GM23338 (cell line): ENCODE measurements at regions not wholly inside any gene's neighbourhood (a gene's known extent, or its start where the extent isn't known, plus 50 kb on each side); places are given as distances from the start of the nearest gene placed in this dataset.

Experiments
- ATAC-seq: fragments of 200-7000 bp; cut with Tn5 transposase; 3 replicates; pipeline ENCODE4 v1.9.1; 2020
- DNase-seq: peaks from one replicate; pipeline ENCODE4 v3.0.0-alpha.2; 2015; ENCODE audit warnings: low spot score
- H2AFZ ChIP-seq: fragments of 200-600 bp; sonication (generic); 2 replicates; pipeline ENCODE4 v1.8.0; 2016; ENCODE audit warnings: antibody characterized with exemption, mild to moderate bottlenecking, moderate library complexity
- H3F3A ChIP-seq: fragments of 200-600 bp; sonication (generic); replicated peaks from 2 replicates; pipeline ENCODE4 v1.8.0; 2017; ENCODE audit warnings: antibody characterized with exemption, mixed run types, low read depth
- H3K27ac ChIP-seq: fragments of 200-600 bp; sonication (generic); 2 replicates; pipeline ENCODE4 v1.6.1; 2016; ENCODE audit warnings: low read depth
- H3K27me3 ChIP-seq: fragments of 200-600 bp; sonication (generic); 2 replicates; pipeline ENCODE4 v1.8.0; 2016; ENCODE audit warnings: mild to moderate bottlenecking, mixed run types, moderate library complexity; ENCODE audit not compliant: insufficient read depth
- H3K36me3 ChIP-seq: fragments of 200-600 bp; sonication (generic); 2 replicates; pipeline ENCODE4 v1.8.0; 2016; ENCODE audit warnings: mild to moderate bottlenecking; ENCODE audit not compliant: insufficient read depth
- H3K4me1 ChIP-seq: fragments of 200-600 bp; sonication (generic); 2 replicates; pipeline ENCODE4 v1.8.0; 2016; ENCODE audit warnings: mild to moderate bottlenecking, moderate library complexity; ENCODE audit not compliant: insufficient read depth
- H3K4me2 ChIP-seq: fragments of 200-600 bp; sonication (generic); 2 replicates; pipeline ENCODE4 v1.7.1; 2017; ENCODE audit warnings: mixed run types
- H3K4me3 ChIP-seq: fragments of 200-600 bp; sonication (generic); 2 replicates; pipeline ENCODE4 v1.6.1; 2016; ENCODE audit warnings: mixed run types
- H3K79me2 ChIP-seq: fragments of 200-600 bp; sonication (generic); replicated peaks from 2 replicates; pipeline ENCODE4 v1.8.0; 2017; ENCODE audit warnings: mild to moderate bottlenecking; ENCODE audit not compliant: insufficient read depth
- H3K9me2 ChIP-seq: fragments of 200-600 bp; sonication (generic); 2 replicates; pipeline ENCODE4 v1.8.0; 2017; ENCODE audit not compliant: insufficient read depth
- H4K20me1 ChIP-seq: fragments of 200-600 bp; sonication (generic); replicated peaks from 2 replicates; pipeline ENCODE4 v1.8.0; 2017; ENCODE audit warnings: mild to moderate bottlenecking; ENCODE audit not compliant: insufficient read depth
- H3K27ac Mint-ChIP-seq: 2 replicates; pipeline ENCODE4 v1.8.0; 2020; ENCODE audit warnings: inconsistent platforms, mild to moderate bottlenecking, moderate library complexity, mixed read lengths
- H3K27me3 Mint-ChIP-seq: 3 replicates; pipeline ENCODE4 v1.8.0; 2022; ENCODE audit warnings: low read depth, mild to moderate bottlenecking, moderate library complexity, mixed read lengths, inconsistent platforms; ENCODE audit not compliant: insufficient read depth, poor library complexity
- H3K36me3 Mint-ChIP-seq: 3 replicates; pipeline ENCODE4 v1.8.0; 2021; ENCODE audit warnings: low read depth, mild to moderate bottlenecking, inconsistent platforms, moderate library complexity, mixed read lengths
- H3K4me1 Mint-ChIP-seq: 3 replicates; pipeline ENCODE4 v1.8.0; 2020; ENCODE audit warnings: mild to moderate bottlenecking, inconsistent platforms, mixed read lengths
- H3K4me3 Mint-ChIP-seq: 3 replicates; pipeline ENCODE4 v1.8.0; 2021; ENCODE audit warnings: moderate library complexity, mild to moderate bottlenecking, inconsistent platforms, mixed read lengths
- H3K9me3 Mint-ChIP-seq: 3 replicates; pipeline ENCODE4 v1.8.0; 2020; ENCODE audit warnings: moderate library complexity, mild to moderate bottlenecking, inconsistent platforms, mixed read lengths
- CREB1 ChIP-seq: fragments of 250-450 bp; sonication (Bioruptor Pico); IDR thresholded peaks from 2 replicates; pipeline ENCODE4 v1.5.0; 2020; ENCODE audit warnings: low read depth, mild to moderate bottlenecking, moderate library complexity
- ETS1 ChIP-seq: IDR thresholded peaks from 2 replicates; pipeline ENCODE4 v1.6.1; 2016; ENCODE audit warnings: antibody characterized with exemption
- EZH2 ChIP-seq: fragments of 200-600 bp; sonication (generic); IDR thresholded peaks from one replicate; pipeline ENCODE4 v1.8.0; 2017; ENCODE audit warnings: antibody characterized with exemption, mild to moderate bottlenecking, low read depth; ENCODE audit not compliant: unreplicated experiment
- EZH2phosphoT487 ChIP-seq: fragments of 200-600 bp; sonication (generic); IDR thresholded peaks from one replicate; pipeline ENCODE4 v1.8.1; 2018; ENCODE audit warnings: antibody characterized with exemption; ENCODE audit not compliant: unreplicated experiment
- JUNB ChIP-seq: IDR thresholded peaks from one replicate; pipeline ENCODE4 v1.6.1; 2016; ENCODE audit warnings: antibody characterized with exemption; ENCODE audit not compliant: unreplicated experiment
- NANOG ChIP-seq: IDR thresholded peaks from 2 replicates; pipeline ENCODE4 v1.6.1; 2016; ENCODE audit warnings: antibody characterized with exemption, borderline replicate concordance
- POLR2AphosphoS5 ChIP-seq: IDR thresholded peaks from 2 replicates; pipeline ENCODE4 v1.6.1; 2016; ENCODE audit warnings: antibody characterized with exemption, low read depth
- REST ChIP-seq: IDR thresholded peaks from one replicate; pipeline ENCODE4 v1.6.1; 2018; ENCODE audit warnings: antibody characterized with exemption; ENCODE audit not compliant: unreplicated experiment
- STAT1 ChIP-seq: IDR thresholded peaks from one replicate; pipeline ENCODE4 v1.6.1; 2016; ENCODE audit warnings: antibody characterized with exemption; ENCODE audit not compliant: unreplicated experiment
- ZNF114 ChIP-seq: fragments of 250-450 bp; sonication (Bioruptor Pico); IDR thresholded peaks from 2 replicates; pipeline ENCODE4 v1.5.0; 2020; ENCODE audit warnings: mild to moderate bottlenecking, moderate library complexity
- ZNF331 ChIP-seq: fragments of 250-450 bp; sonication (Bioruptor Pico); IDR thresholded peaks from 2 replicates; pipeline ENCODE4 v1.5.0; 2020; ENCODE audit warnings: low read depth, mild to moderate bottlenecking, moderate library complexity
- TF ChIP-seq, protein P1 (sequence below), 2 experiments: fragments of 200-600 bp in 1 of 2; sonication (generic) in 1 of 2; conservative IDR thresholded peaks; 2 replicates each; pipeline versions ENCODE4 v1.5.1 to v1.6.1; 2016 to 2017; ENCODE audit warnings: antibody characterized with exemption in 2 of 2, low read depth in 2 of 2, mild to moderate bottlenecking in 2 of 2, moderate library complexity in 1 of 2

DNA sequence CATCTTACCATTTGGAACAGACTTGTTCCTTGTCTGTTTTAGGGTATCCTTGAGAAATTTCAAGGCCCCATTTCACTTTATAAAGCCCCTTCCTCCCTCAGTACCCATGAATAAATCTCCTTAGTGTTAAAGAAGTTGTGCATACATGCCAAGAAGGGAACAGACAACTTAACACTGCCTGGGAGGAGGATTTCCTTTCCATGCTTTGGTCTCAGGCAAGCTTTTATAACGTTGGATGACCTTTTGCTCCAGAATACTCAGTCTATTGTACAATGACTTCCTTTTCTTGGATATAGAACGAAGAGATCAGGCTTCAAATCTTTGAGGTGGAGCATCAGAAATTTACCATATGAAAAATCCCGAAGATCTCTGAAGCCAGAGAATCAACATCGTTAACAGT is 551.4 kb downstream of the PRKD1 start (continued):
- TF ChIP-seq REST (no peak), ZNF331 (CRISPR knock-in tag) (no peak), EZH2phosphoT487 (no peak)

- Histone ChIP-seq H3K79me2 (no peaks in the 10 kb centered on the region), H3K9me2 (no peaks in the 10 kb centered on the region), H3K4me3 (no peak overlapping the region), H3K27me3 (no peaks in the 10 kb centered on the region), H3K36me3 (no peaks in the 10 kb centered on the region), H3K4me1 (no peaks in the 10 kb centered on the region), H3F3A (no peaks in the 10 kb centered on the region), H3K27ac (no peak overlapping the region), H3K4me2 (no peak overlapping the region), H4K20me1 (no peaks in the 10 kb centered on the region), H2AFZ (no peak overlapping the region)
- no peak for TF ChIP-seq ZNF114 (CRISPR knock-in tag)
- no peak for TF ChIP-seq POLR2AphosphoS5
- TF ChIP-seq STAT1: no peak
- ATAC-seq: no peak
- H3K27ac Mint-ChIP-seq: no peak overlapping the region
- H3K4me3 Mint-ChIP-seq: no peak overlapping the region
- H3K9me3 Mint-ChIP-seq: no peaks in the 10 kb centered on the region
- H3K27me3 Mint-ChIP-seq: no peaks in the 10 kb centered on the region
- H3K36me3 Mint-ChIP-seq: no peaks in the 10 kb centered on the region
- DNase-seq: no peak
- H3K4me1 Mint-ChIP-seq: no peaks in the 10 kb centered on the region
Observed at GRCh38 chr14:29380826-29381225, 546.8 kb downstream of the PRKD1 start.

DNA sequence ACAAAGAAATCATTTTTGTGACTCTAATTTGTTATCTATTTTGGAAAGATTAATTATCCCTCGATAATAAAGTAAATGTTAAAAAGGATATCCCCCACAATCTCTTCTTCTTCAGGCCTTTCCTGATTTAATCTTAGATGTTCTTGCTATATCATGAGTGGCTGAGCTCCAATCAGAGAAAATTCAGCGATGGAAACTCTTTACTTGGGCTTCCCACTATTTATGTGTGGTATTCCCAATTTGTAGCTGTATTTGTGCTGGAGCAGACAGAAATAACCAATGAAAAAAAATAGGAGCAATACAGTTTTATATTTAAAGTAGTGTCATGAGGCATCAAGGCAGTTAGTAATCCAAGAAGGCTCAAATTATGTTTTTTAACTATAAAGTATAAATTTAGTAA is 539.1 kb downstream of the PRKD1 start:
- Histone ChIP-seq H3K4me2 (no peak overlapping the region), H2AFZ (no peak overlapping the region), H3K79me2 (no peaks in the 10 kb centered on the region), H3K9me2 (no peaks in the 10 kb centered on the region), H3K27me3 (no peaks in the 10 kb centered on the region), H3K36me3 (no peaks in the 10 kb centered on the region), H3K4me3 (no peak overlapping the region), H3K27ac (no peak overlapping the region), H4K20me1 (no peaks in the 10 kb centered on the region), H3K4me1 (no peaks in the 10 kb centered on the region), H3F3A (no peaks in the 10 kb centered on the region)
- ATAC-seq: no peak
- no peaks in the 10 kb centered on the region for H3K36me3 Mint-ChIP-seq
- DNase-seq: no peak
- no peaks in the 10 kb centered on the region for H3K27me3 Mint-ChIP-seq
- no peaks in the 10 kb centered on the region for H3K9me3 Mint-ChIP-seq
- H3K4me1 Mint-ChIP-seq: peaks cover 12% of the 10 kb centered on the region
- no peak overlapping the region for H3K27ac Mint-ChIP-seq
- H3K4me3 Mint-ChIP-seq: no peak overlapping the region
- TF ChIP-seq POLR2AphosphoS5 (no peak), CREB1 (CRISPR knock-in tag) (no peak), REST (no peak), JUNB (no peak), EZH2 (no peak), NANOG (no peak), STAT1 (no peak), ZNF114 (CRISPR knock-in tag) (no peak), ZNF331 (CRISPR knock-in tag) (no peak), ETS1 (no peak)
- TF ChIP-seq, protein P1, sequence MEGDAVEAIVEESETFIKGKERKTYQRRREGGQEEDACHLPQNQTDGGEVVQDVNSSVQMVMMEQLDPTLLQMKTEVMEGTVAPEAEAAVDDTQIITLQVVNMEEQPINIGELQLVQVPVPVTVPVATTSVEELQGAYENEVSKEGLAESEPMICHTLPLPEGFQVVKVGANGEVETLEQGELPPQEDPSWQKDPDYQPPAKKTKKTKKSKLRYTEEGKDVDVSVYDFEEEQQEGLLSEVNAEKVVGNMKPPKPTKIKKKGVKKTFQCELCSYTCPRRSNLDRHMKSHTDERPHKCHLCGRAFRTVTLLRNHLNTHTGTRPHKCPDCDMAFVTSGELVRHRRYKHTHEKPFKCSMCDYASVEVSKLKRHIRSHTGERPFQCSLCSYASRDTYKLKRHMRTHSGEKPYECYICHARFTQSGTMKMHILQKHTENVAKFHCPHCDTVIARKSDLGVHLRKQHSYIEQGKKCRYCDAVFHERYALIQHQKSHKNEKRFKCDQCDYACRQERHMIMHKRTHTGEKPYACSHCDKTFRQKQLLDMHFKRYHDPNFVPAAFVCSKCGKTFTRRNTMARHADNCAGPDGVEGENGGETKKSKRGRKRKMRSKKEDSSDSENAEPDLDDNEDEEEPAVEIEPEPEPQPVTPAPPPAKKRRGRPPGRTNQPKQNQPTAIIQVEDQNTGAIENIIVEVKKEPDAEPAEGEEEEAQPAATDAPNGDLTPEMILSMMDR (conservative IDR thresholded peaks at IDR 0.05; ENCODE audit: low read depth in 2 of 2): no peak
